Stimulated activated naive CD8-positive, alpha-beta T cell treated with anti-CD3 and anti-CD28 coated beads, Interleukin-15, Interleukin-2, amounts not matched to agents 100 U/mL and 50 U/mL, for 24 hours (primary cell): ENCODE measurements at regions not wholly inside any gene's neighbourhood (a gene's known extent, or its start where the extent isn't known, plus 50 kb on each side); places are given as distances from the start of the nearest gene placed in this dataset.
"Not testable (repeated sequence)": the region's sequence is repeated elsewhere in the genome, so short reads cannot be mapped to it uniquely, and the experiment has no call there.

Experiments
- ATAC-seq: fragments of 150-1000 bp; cut with Tn5 transposase; one replicate; pipeline ENCODE4 v1.10.0; 2021
- DNase-seq: peaks from one replicate; pipeline ENCODE4 v3.0.0; 2021

GRCh38 chr6:164106345-164106769 lies 691.8 kb downstream of the QKI start:
- no peak for ATAC-seq
- peak; percentile 6 for DNase-seq

DNA sequence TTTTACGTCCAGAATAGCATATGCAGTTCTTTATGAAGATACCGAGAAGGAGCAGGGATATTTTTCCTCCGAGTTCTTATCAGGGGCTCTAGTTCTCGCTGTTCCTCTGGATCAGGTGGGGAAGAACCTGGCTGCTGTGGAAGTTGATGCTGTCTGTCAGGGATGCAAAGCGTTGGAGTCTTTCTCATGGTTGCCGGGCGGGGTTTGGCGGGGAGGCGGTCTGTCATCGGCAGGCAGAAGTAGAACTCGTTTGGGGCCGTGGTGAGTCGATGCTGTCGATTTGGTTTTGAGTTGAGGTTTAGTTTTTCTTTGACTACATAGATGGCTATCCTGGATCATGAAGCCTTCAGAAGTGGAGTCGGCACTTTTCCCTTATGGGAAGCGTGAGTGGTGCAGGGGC lies 691.2 kb downstream of the QKI start:
- DNase-seq (no peak), ATAC-seq (no peak)

DNA sequence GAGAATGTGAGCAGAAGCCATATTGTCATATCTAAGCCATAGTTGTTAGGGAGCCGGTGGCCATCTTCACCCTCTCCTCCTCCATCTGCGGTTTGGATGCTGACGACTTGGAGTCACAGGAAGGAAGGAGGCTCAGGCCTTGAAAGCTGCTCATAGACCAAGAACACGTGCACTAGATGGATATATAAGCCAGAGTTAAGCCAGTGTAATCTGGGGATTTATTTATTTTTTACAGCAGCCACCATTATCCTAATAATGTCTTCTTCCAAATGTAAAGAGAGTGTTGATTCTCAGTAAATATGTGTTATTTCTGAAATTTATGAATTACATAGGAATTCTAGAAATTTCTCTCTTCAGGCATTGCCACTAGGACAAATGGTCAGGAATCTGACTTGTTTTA lies 689.9 kb downstream of the QKI start:
- no peak for DNase-seq
- no peak for ATAC-seq

- ATAC-seq (no peak), DNase-seq (no peak)
These were observed 688.2 kb downstream of the QKI start for GRCh38 chr6:164102693-164103092.

- ATAC-seq (no peak), DNase-seq (no peak)
These were observed 687.3 kb downstream of the QKI start for GRCh38 chr6:164101859-164102258.

DNA sequence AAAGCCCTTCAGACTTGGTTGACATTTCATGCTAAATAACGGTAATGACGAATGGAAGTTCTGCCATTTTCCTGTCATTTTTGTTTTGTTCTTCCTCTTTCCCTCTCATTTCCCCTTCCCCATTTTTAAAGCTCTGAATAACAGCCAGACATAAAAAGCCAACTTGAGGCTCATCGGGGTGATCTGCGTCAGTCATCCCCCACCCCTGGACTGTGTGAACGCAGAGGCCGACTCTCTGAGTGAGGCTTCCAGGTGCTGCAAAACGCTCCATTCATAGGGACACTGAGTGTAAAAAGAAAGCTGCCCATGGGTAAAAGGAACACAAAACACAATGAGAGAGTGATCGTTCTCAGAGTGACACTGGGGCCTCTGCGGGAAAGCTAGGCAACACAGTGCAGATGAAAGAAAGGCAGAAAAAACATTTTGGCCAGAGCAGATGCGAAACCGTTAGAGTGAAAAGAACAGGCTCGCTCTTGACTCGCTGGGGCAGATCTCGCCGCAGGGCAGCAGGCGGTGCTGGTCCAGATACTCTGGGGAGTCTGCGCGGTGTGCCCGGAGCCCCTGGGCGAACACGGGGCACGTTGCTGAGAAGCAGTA lies 684.8 kb downstream of the QKI start:
- ATAC-seq (no peak), DNase-seq (no peak)

GRCh38 chr6:164098857-164099267 lies 684.3 kb downstream of the QKI start:
- no peak for ATAC-seq
- no peak for DNase-seq

DNA sequence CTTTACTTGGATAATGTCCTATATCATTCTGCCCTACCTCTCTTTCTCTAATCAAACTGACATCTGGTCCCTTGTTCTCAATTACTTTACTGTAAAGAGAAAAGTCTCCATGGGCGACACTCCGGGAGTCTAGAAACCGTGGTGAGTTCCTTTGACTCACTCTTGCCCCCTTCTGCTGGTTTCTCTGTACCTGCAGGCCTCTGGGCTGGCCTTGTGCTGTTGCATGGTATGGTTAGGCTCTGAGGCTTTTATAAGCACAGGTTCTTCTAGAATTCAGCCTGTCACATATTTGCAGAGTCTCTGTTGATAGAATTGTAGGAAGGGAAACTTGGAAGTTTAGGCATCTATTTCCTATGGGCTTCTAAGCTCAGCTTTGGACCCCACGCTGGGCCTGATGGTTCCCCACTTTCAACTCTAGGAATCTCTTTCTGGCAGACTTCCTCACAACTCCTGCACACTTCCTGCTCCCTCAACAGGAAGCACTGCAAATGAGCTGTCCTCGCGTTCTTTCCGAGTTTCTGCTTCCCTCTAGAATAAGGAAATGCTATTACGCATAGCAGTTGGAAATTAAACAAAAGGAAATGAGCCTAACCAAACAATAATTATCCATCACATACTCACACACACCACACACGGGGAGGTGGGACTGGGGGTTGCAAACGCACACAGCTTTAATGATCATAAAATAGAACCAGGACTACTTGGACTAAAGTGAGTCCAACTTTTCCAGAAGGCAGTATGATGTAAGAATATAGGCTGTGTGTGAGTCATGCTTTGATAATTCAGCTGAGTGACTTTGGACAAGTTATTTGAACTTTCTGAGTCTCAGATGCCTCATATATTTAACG lies 683.3 kb downstream of the QKI start:
- ATAC-seq (no peak), DNase-seq (no peak)

DNA sequence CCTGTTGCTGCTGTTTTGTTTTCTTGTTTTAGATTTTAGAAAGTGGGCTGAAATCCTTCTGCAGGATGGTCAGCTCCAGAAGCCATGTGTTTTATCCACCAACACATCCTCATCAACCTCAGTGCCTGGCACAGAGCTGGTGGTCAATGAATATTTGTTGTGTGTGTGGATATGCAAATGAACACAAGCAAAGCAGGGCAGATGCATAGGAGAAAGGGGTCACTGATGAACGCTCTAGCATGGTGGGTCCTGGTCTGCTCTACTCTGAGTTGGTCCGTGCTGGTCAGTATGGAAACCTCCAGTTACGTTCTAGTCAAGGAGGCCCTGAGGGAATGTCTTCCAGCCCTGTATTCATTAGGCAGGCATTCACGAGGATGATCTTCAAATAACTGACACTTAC lies 682.5 kb downstream of the QKI start:
- DNase-seq (no peak), ATAC-seq (no peak)

DNA sequence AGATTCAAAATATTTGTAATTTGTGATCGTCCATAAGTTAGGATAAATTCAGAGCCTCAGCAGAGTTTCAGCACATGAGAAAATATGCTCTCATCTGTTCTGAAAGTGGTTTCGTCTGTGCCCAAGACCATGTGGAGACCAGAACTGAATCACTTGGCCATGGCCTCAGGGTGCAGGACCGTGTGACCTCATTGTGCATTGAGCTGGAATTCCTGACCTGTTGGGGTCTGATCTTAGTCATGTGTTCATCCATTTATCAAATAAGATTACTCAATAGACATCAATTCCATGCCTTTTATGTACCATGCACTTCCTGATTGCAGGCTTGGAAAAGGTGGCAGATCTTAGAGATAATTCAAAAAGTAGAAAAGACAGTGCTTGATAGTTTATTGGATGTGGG lies 680.5 kb downstream of the QKI start:
- no peak for ATAC-seq
- no peak for DNase-seq

GRCh38 chr6:164087870-164088269 lies 673.4 kb downstream of the QKI start:
- no peak for DNase-seq
- no peak for ATAC-seq

DNA sequence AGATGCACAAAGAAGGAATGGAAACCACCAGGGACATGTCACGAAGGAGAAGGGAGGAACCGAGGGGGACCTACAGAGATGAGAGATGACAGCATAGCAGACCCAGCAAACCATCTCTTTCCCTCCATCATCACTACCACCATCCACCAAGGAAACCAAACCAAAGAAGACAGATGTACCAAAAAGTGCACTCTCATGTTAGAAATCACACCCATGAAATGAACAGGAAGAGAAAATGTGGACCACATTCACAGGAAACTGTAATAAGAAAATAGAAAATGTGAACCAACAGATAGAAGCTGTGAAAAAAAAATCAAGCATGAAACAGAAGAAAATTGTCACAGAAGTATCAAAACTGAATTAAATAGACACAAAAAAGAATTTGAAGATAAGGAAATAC lies 672.7 kb downstream of the QKI start:
- no peak for DNase-seq
- no peak for ATAC-seq

DNA sequence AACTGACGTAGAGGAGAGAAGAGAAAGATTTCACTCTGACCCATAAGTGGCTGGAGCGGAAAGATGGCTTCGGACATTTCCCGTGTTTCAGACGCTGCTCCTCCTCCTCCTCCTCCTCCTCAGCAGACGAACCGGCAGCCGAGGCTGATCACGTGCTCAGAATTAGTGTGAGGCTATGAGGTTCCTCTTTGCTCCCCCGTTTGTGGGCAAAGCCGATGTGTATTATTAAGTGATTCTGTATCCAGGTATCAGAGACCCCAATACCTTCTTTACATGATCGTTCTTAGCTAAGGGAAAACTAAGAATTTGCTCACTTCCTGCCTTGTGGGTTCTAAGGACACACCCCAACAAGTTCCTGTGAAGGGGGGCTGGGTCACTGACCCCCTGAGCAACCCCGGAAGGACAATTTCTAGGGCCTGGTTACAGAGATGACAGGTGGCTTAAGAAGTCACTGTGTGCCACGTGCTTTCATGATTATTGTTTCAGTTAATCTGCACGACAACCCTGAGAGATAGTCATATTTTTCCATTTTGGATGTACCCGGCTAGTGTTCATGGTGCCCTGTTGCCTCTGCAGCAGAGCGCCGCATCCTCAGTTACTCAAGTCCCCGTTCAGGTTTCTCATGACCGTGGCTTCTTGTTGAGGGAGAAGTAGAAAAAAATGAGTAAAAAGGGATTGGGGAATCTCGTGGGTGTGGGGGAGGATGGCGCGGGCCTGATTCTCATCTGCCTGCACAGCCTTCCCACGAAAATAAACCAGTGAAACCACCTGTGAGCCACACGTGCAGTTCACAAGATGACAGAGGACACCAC lies 671.8 kb downstream of the QKI start:
- DNase-seq: no peak

GRCh38 chr6:164085091-164086075 lies 670.9 kb downstream of the QKI start:
- ATAC-seq (no peak), DNase-seq (no peak)

More for the DNA sequence above, 671.8 kb downstream of the QKI start:
- no peak for ATAC-seq

DNA sequence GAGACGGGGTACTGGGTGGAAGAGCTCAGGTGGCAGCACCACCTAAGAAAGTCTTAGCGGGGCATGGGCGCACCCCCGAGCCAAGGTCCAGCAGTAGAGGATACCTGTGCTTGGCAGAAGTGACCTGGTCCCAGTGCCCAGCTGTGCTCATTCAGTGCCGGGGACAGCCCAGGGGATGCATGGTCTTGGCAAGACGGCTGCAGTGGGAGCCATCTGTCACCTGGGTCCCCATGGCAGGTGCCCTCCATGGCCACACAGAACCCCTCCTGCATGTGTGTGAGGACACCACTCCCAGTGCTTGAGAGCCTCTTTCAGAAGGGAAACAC lies 664.7 kb downstream of the QKI start:
- ATAC-seq (no peak), DNase-seq (no peak)

GRCh38 chr6:164078532-164079274 lies 664.2 kb downstream of the QKI start:
- DNase-seq (no peak), ATAC-seq (no peak)

DNA sequence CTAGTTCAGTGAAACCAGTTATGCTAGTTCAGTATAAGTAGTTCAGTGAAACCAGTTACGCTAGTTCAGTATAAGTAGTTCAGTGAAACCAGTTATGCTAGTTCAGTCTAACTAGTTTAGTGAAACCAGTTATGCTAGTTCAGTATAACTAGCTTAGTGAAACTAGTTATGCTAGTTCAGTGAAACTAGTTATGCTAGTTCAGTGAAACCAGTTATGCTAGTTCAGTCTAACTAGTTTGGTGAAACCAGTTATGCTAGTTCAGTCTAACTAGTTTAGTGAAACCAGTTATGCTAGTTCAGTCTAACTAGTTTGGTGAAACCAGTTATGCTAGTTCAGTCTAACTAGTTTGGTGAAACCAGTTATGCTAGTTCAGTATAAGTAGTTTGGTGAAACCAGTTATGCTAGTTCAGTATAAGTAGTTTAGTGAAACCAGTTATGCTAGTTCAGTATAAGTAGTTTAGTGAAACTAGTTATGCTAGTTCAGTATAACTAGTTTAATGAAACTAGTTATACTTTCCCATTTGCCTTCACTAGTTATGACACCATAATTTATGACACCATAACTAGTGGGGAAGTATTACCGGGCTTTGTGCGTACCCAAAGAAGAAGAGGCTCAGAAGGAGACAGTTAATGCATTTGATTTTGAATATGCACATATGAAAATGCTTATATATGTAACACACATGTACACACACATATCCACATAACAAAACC lies 662.5 kb downstream of the QKI start:
- not testable (repeated sequence) for DNase-seq, ATAC-seq

DNA sequence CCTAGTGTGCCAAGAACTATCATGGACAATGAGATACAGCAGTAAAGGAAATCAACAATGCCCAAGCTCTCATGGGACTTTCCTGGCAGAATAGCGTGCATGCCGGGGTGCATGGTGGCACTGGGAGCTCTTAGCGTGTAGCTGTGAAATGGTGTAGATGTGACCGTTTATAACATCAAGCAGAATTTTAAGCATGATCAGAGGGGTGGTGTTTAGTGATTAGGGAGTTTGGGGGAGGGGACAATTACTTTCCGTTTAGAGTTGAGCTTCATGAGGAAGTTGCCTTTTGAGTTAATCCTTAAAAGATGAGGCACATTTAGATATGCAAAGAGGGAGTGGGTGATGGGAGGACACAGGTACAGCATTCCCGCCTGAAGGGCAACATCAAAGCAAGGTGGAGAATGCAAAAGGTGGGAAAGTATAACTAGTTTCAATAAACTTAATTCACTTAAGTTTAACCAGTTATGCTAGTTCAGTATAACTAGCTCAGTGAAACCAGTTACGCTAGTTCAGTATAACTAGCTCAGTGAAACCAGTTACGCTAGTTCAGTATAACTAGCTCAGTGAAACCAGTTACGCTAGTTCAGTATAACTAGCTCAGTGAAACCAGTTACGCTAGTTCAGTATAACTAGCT lies 661.6 kb downstream of the QKI start:
- DNase-seq: no peak
- ATAC-seq: no peak

DNA sequence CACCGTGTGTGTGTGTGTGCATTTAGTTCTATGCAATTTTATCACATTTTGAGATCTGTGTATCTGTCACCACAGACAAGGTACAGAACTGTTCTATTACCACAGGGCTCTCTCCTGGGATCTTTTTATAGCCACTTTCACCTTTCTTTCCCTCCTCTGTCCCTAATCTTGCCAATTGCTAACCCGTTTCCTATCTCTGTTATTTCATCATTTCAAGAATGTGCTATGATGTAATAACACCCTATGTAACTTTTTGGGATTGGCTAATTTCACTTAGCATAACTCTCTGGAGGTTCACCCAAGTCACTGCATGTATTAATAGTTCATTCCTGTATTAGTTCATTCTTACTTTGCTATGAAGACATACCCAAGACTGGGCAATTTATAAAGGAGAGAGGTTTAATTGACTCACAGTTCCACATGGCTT lies 657.7 kb downstream of the QKI start:
- ATAC-seq (no peak), DNase-seq (no peak)
